Lower leg skin (tissue), 3 donors: ENCODE measurements at regions not wholly inside any gene's neighbourhood (a gene's known extent, or its start where the extent isn't known, plus 50 kb on each side); places are given as distances from the start of the nearest gene placed in this dataset.
"Not testable (repeated sequence)": the region's sequence is repeated elsewhere in the genome, so short reads cannot be mapped to it uniquely, and the experiment has no call there.

Experiments
- CTCF ChIP-seq, 3 donors: fragments of 450-650 bp; IDR thresholded peaks; one replicate each; pipeline ENCODE4 v1.5.1; 2016; ENCODE audit warnings: antibody characterized with exemption in 3 of 3, mild to moderate bottlenecking in 3 of 3, moderate library complexity in 2 of 3
- POLR2A ChIP-seq, 2 donors: fragments of 450-650 bp; IDR thresholded peaks; one replicate each; pipeline ENCODE4 v1.6.1; 2016 to 2017; ENCODE audit warnings: antibody characterized with exemption in 2 of 2, mild to moderate bottlenecking in 1 of 2, moderate library complexity in 1 of 2

- TF ChIP-seq POLR2A, CTCF (IDR thresholded peaks at IDR 0.05): not testable (repeated sequence)
Measured at GRCh38 chr7:128581825-128582561, 90.1 kb upstream of the GARIN1A start.
